SKM-1 treated with dmso at 0.1 percent for 144 hours (cell line): ENCODE measurements at regions not wholly inside any gene's neighbourhood (a gene's known extent, or its start where the extent isn't known, plus 50 kb on each side); places are given as distances from the start of the nearest gene placed in this dataset.

Experiments
- DNase-seq: peaks from one replicate; lab custom pipeline; 2025; ENCODE audit not compliant: unreplicated experiment; lab: John Stamatoyannopoulos, UW

- no peak for DNase-seq
Observed at GRCh38 chr15:81869161-81869954, 176.5 kb downstream of the MEX3B start.

- DNase-seq: no peak
Observed at GRCh38 chr15:81865850-81866537, 179.8 kb downstream of the MEX3B start.

GRCh38 chr15:81863162-81863561, 182.7 kb downstream of the MEX3B start:
- DNase-seq: no peak

- no peak for DNase-seq
Observed at GRCh38 chr15:81859737-81860516, 185.9 kb downstream of the MEX3B start.

GRCh38 chr15:81858586-81858985, 187.2 kb downstream of the MEX3B start:
- DNase-seq: no peak

- no peak for DNase-seq
Observed at GRCh38 chr15:81858136-81858535, 187.7 kb downstream of the MEX3B start.

- no peak for DNase-seq
Observed at GRCh38 chr15:81856634-81857026, 189.2 kb downstream of the MEX3B start.

- DNase-seq: no peak
Observed at GRCh38 chr15:81856001-81856633, 189.7 kb downstream of the MEX3B start.

GRCh38 chr15:81853150-81853748, 192.6 kb downstream of the MEX3B start:
- no peak for DNase-seq

GRCh38 chr15:81852411-81853149, 193.2 kb downstream of the MEX3B start:
- no peak for DNase-seq

GRCh38 chr15:81851757-81852156, 194.1 kb downstream of the MEX3B start:
- DNase-seq: no peak

GRCh38 chr15:81851325-81851724, 194.5 kb downstream of the MEX3B start:
- DNase-seq: no peak

- no peak for DNase-seq
Observed at GRCh38 chr15:81849289-81849688, 196.5 kb downstream of the MEX3B start.

- no peak for DNase-seq
Observed at GRCh38 chr15:81848701-81849100, 197.1 kb downstream of the MEX3B start.

GRCh38 chr15:81843757-81844407, 201.9 kb downstream of the MEX3B start:
- DNase-seq: no peak

GRCh38 chr15:81843226-81843625, 202.6 kb downstream of the MEX3B start:
- no peak for DNase-seq

- no peak for DNase-seq
Observed at GRCh38 chr15:81839387-81839786, 206.4 kb downstream of the MEX3B start.

- no peak for DNase-seq
Observed at GRCh38 chr15:81835731-81836130, 210.1 kb downstream of the MEX3B start.

GRCh38 chr15:81830520-81830919, 215.3 kb downstream of the MEX3B start:
- DNase-seq: no peak

GRCh38 chr15:81829918-81830317, 215.9 kb downstream of the MEX3B start:
- DNase-seq: no peak
